A549 (cell line): ENCODE measurements at regions not wholly inside any gene's neighbourhood (a gene's known extent, or its start where the extent isn't known, plus 50 kb on each side); places are given as distances from the start of the nearest gene placed in this dataset.

Experiments used
- ATAC-seq, 2 experiments: fragments of 200-7000 bp in 1 of 2; fragments of >200 bp in 1 of 2; cut with Nextera tagmentation in 1 of 2; cut with Tn5 transposase in 1 of 2; 3 replicates each; pipeline versions ENCODE4 v1.8.0 to v1.9.1; 2018 to 2020; ENCODE audit warnings: mild to moderate bottlenecking in 1 of 2, moderate library complexity in 1 of 2
- CTCF ChIA-PET: fragments of 300-600 bp; sonication (Branson Sonifier 250); formaldehyde crosslinking; extraction: SDS; loops from one replicate; lab custom pipeline; 2021; ENCODE audit warnings: antibody characterized with exemption, inconsistent platforms; lab: Yijun Ruan, JAX
- POLR2A ChIA-PET: fragments of 350-600 bp; formaldehyde crosslinking; extraction: SDS; loops from one replicate; lab custom pipeline; 2021; ENCODE audit warnings: antibody characterized with exemption, inconsistent platforms; lab: Yijun Ruan, JAX
- DNase-seq, 2 experiments: peaks; one replicate each; pipeline versions ENCODE4 v3.0.0 to v3.0.0-alpha.2; 2011 to 2016; ENCODE audit warnings: low read depth in 1 of 2, low spot score in 1 of 2
- FAIRE-seq: peaks from 2 replicates; lab custom pipeline; 2011; peaks lifted over from hg19 to GRCh38; lab: Jason Lieb, UNC
- H3K27ac ChIP-seq, 2 experiments: fragments of >200 bp; sonication (Bioruptor Twin); formaldehyde crosslinking; 3 replicates each; pipeline ENCODE4 v1.5.1; 2016 to 2017
- H3K4me1 ChIP-seq: fragments of >200 bp; sonication (Bioruptor Twin); formaldehyde crosslinking; 3 replicates; pipeline ENCODE4 v1.6.1; 2016
- H3K4me2 ChIP-seq: fragments of >200 bp; sonication (Bioruptor Twin); formaldehyde crosslinking; 3 replicates; pipeline ENCODE4 v1.6.1; 2016
- H3K4me3 ChIP-seq: fragments of >200 bp; sonication (Bioruptor Twin); formaldehyde crosslinking; 3 replicates; pipeline ENCODE4 v1.5.1; 2016
- H3K9me3 ChIP-seq: fragments of >200 bp; sonication (Bioruptor Twin); formaldehyde crosslinking; 3 replicates; pipeline ENCODE4 v1.6.1; 2016
- ATOH8 ChIP-seq: fragments of 250-450 bp; sonication (Bioruptor Pico); IDR thresholded peaks from 2 replicates; pipeline ENCODE4 v1.5.0; 2020; ENCODE audit warnings: low read depth, mild to moderate bottlenecking, moderate library complexity
- BHLHE40 ChIP-seq: IDR thresholded peaks from 2 replicates; pipeline ENCODE4 v1.6.1; 2012; ENCODE audit warnings: low read depth, low read length, inconsistent platforms
- CBX2 ChIP-seq: fragments of 200-600 bp; sonication (generic); IDR thresholded peaks from 2 replicates; pipeline ENCODE4 v1.6.1; 2016; ENCODE audit warnings: low read depth, mild to moderate bottlenecking, borderline replicate concordance
- CBX8 ChIP-seq: fragments of 200-600 bp; sonication (generic); IDR thresholded peaks from 2 replicates; pipeline ENCODE4 v1.6.1; 2016
- CEBPB ChIP-seq, 2 experiments: fragments of >200 bp in 1 of 2; sonication (Bioruptor Twin) in 1 of 2; formaldehyde crosslinking in 1 of 2; IDR thresholded peaks; 2 replicates each; pipeline ENCODE4 v1.6.1; 2012 to 2016
- EHF ChIP-seq: fragments of 250-450 bp; sonication (Bioruptor Pico); IDR thresholded peaks from 2 replicates; pipeline ENCODE4 v1.5.0; 2020; ENCODE audit warnings: mild to moderate bottlenecking
- ESRRA ChIP-seq: fragments of 150-350 bp; IDR thresholded peaks from 2 replicates; pipeline ENCODE4 v1.6.1; 2014; ENCODE audit warnings: mild to moderate bottlenecking, low read length, borderline replicate concordance
- FOSL2 ChIP-seq, 2 experiments: fragments of 450-650 bp in 1 of 2; fragments of >200 bp in 1 of 2; sonication (Bioruptor Twin) in 1 of 2; formaldehyde crosslinking; IDR thresholded peaks; 2 replicates each; pipeline versions ENCODE4 v1.5.0 to v1.6.1; 2016 to 2020; ENCODE audit warnings: mild to moderate bottlenecking in 1 of 2, moderate library complexity in 1 of 2
- FOXS1 ChIP-seq: fragments of 250-450 bp; sonication (Bioruptor Pico); IDR thresholded peaks from 2 replicates; pipeline ENCODE4 v1.5.0; 2020; ENCODE audit warnings: mild to moderate bottlenecking, moderate library complexity
- GATA3 ChIP-seq: IDR thresholded peaks from 2 replicates; pipeline ENCODE4 v1.6.1; 2012; ENCODE audit warnings: borderline replicate concordance
- HMGXB4 ChIP-seq: fragments of 250-450 bp; sonication (Bioruptor Pico); IDR thresholded peaks from 2 replicates; pipeline ENCODE4 v1.5.0; 2021; ENCODE audit warnings: mild to moderate bottlenecking, moderate library complexity, borderline replicate concordance
- HOXA7 ChIP-seq: fragments of 250-450 bp; sonication (Bioruptor Pico); IDR thresholded peaks from 2 replicates; pipeline ENCODE4 v1.5.0; 2020; ENCODE audit warnings: mild to moderate bottlenecking, moderate library complexity
- HOXB13 ChIP-seq: fragments of 250-450 bp; sonication (Bioruptor Pico); IDR thresholded peaks from 2 replicates; pipeline ENCODE4 v1.5.0; 2020; ENCODE audit warnings: low read depth, mild to moderate bottlenecking, moderate library complexity
- JUN ChIP-seq, 2 experiments: fragments of >200 bp; sonication (Bioruptor Twin); formaldehyde crosslinking; IDR thresholded peaks; 2 replicates in 1 of 2; 3 replicates in 1 of 2; pipeline ENCODE4 v1.6.1; 2016 to 2017
- JUNB ChIP-seq: fragments of >200 bp; sonication (Bioruptor Twin); formaldehyde crosslinking; IDR thresholded peaks from 2 replicates; pipeline ENCODE4 v1.6.1; 2016
- KDM1A ChIP-seq: fragments of 200-600 bp; sonication (generic); IDR thresholded peaks from 2 replicates; pipeline ENCODE4 v1.6.1; 2016; ENCODE audit warnings: low read depth, mild to moderate bottlenecking
- MAFK ChIP-seq: fragments of 450-650 bp; IDR thresholded peaks from 2 replicates; pipeline ENCODE4 v1.6.1; 2014; ENCODE audit not compliant: partially characterized antibody
- POLR2A ChIP-seq: IDR thresholded peaks from 2 replicates; pipeline ENCODE4 v1.6.1; 2012; ENCODE audit warnings: mild to moderate bottlenecking, low read length
- POLR2AphosphoS2 ChIP-seq: conservative IDR thresholded peaks from 2 replicates; pipeline ENCODE4 v1.6.1; 2012; ENCODE audit warnings: low read length, improper control_type of control experiment, inconsistent platforms
- RAD21 ChIP-seq, 2 experiments: fragments of >200 bp in 1 of 2; sonication (Bioruptor Twin) in 1 of 2; formaldehyde crosslinking in 1 of 2; IDR thresholded peaks in 1 of 2; conservative IDR thresholded peaks in 1 of 2; 2 replicates in 1 of 2; 3 replicates in 1 of 2; pipeline ENCODE4 v1.6.1; 2012 to 2018; ENCODE audit warnings: inconsistent platforms in 1 of 2
- RARB ChIP-seq: fragments of 250-450 bp; sonication (Bioruptor Pico); IDR thresholded peaks from 2 replicates; pipeline ENCODE4 v1.8.0; 2021; ENCODE audit warnings: mild to moderate bottlenecking, moderate library complexity
- SREBF2 ChIP-seq: fragments of 450-650 bp; IDR thresholded peaks from 2 replicates; pipeline ENCODE4 v1.6.1; 2014; ENCODE audit warnings: mild to moderate bottlenecking, moderate library complexity
- TP53 ChIP-seq: fragments of 250-450 bp; sonication (Bioruptor Pico); IDR thresholded peaks from 2 replicates; pipeline ENCODE4 v1.5.0; 2021; ENCODE audit warnings: mild to moderate bottlenecking, moderate library complexity
- ZNF302 ChIP-seq: fragments of 250-450 bp; sonication (Bioruptor Pico); IDR thresholded peaks from 2 replicates; pipeline ENCODE4 v1.9.0; 2021; ENCODE audit warnings: inconsistent platforms, mild to moderate bottlenecking, moderate library complexity
- ZSCAN20 ChIP-seq: fragments of 250-450 bp; sonication (Bioruptor Pico); IDR thresholded peaks from 2 replicates; pipeline ENCODE4 v1.8.0; 2022; ENCODE audit warnings: mild to moderate bottlenecking, moderate library complexity
- WGBS: methylation state at CpG from one replicate; pipeline ENCODE4 v1.1.6; 2017; ENCODE audit errors: missing lambda C conversion rate; 5-methylcytosine and 5-hydroxymethylcytosine counted together
- TF ChIP-seq, protein P1 (sequence below): IDR thresholded peaks from 2 replicates; pipeline ENCODE4 v1.6.1; 2012
- TF ChIP-seq, protein P2 (sequence below): IDR thresholded peaks from 2 replicates; pipeline ENCODE4 v1.6.1; 2012
- TF ChIP-seq, protein P3 (sequence below): fragments of >200 bp; sonication (Bioruptor Twin); formaldehyde crosslinking; IDR thresholded peaks from 3 replicates; pipeline ENCODE4 v1.6.1; 2016

DNA sequence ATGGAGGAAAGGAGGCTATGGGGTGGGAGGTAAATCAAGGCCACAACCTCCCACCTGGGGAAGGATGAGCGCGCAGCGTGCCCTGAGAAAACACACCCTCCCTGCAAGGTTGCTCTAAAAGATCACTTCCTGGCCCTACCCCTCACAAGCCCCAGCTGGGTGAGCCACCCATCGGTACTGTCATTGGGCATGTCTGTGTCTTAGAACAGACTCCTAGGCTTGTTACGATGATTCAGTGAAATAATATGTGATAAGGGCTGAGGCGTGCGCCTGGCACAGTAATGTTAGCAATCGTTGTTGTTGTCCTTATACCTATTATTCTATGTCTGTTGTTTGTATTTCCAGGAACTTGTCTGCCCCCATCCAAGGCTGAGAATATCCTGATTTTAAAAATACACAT is 175.1 kb downstream of the ZFP36L2 start:
- POLR2A ChIA-PET = interaction anchor here (0.7 to 1.3 kb wide), 2 partner anchors 9 to 175 kb away, joined by 5 to 8 read pairs; partner anchors contain the start of gene ZFP36L2
- peak overlapping the region; percentile 65 to 76 for H3K27ac ChIP-seq
- H3K4me2 ChIP-seq = peak overlapping the region; percentile 52
- 17% methylated on average over 8 of the region's 8 CpGs for WGBS
- H3K9me3 ChIP-seq = no peaks in the 10 kb centered on the region
- DNase-seq (peak; percentile 84 to 90), FAIRE-seq (no peak), ATAC-seq (peak; percentile 82 to 89; a peak in 5 of 6 replicates)
- CTCF ChIA-PET = interaction anchor here (0.6 to 3.7 kb wide), 3 partner anchors 26 to 76 kb away, joined by 3 to 7 read pairs (median 3); no protein-coding TSS in a partner anchor
- H3K4me1 ChIP-seq = peaks cover 36% of the 10 kb centered on the region
- no peak overlapping the region for H3K4me3 ChIP-seq
- TF ChIP-seq, protein P1, sequence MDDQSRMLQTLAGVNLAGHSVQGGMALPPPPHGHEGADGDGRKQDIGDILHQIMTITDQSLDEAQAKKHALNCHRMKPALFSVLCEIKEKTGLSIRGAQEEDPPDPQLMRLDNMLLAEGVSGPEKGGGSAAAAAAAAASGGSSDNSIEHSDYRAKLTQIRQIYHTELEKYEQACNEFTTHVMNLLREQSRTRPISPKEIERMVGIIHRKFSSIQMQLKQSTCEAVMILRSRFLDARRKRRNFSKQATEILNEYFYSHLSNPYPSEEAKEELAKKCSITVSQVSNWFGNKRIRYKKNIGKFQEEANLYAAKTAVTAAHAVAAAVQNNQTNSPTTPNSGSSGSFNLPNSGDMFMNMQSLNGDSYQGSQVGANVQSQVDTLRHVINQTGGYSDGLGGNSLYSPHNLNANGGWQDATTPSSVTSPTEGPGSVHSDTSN = 0 out of 2 replicates have a peak, but pooled peaks have one; percentile 17
- TF ChIP-seq GATA3 (peak; percentile 61; the same call in 1 of the 2 replicates), CEBPB (IDR thresholded peaks at IDR 0.05) (no peak), RAD21 (conservative IDR thresholded peaks at IDR 0.05 in 1 of 2, IDR thresholded peaks at IDR 0.05 in 1 of 2) (peak in 1 of 2 experiments; percentile 35; a peak in 1 of 5 replicates), FOSL2 (IDR thresholded peaks at IDR 0.05) (peak; percentile 65), FOSL2 (CRISPR knock-in tag; IDR thresholded peaks at IDR 0.05) (peak; percentile 65), SREBF2 (no peak), JUNB (peak; percentile 60), BHLHE40 (no peak), MAFK (peak; percentile 30)
- TF ChIP-seq, protein P2, sequence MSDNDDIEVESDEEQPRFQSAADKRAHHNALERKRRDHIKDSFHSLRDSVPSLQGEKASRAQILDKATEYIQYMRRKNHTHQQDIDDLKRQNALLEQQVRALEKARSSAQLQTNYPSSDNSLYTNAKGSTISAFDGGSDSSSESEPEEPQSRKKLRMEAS = peak; percentile 74
- TF ChIP-seq, protein P3, sequence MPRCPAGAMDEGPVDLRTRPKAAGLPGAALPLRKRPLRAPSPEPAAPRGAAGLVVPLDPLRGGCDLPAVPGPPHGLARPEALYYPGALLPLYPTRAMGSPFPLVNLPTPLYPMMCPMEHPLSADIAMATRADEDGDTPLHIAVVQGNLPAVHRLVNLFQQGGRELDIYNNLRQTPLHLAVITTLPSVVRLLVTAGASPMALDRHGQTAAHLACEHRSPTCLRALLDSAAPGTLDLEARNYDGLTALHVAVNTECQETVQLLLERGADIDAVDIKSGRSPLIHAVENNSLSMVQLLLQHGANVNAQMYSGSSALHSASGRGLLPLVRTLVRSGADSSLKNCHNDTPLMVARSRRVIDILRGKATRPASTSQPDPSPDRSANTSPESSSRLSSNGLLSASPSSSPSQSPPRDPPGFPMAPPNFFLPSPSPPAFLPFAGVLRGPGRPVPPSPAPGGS = 0 out of 3 replicates have a peak, but pooled peaks have one; percentile 17

GRCh38 chr2:43050866-43051265 is 175.5 kb downstream of the ZFP36L2 start:
- H3K4me3 ChIP-seq = no peak overlapping the region
- FAIRE-seq = no peak
- H3K9me3 ChIP-seq = no peaks in the 10 kb centered on the region
- WGBS = 85% methylated on average over 5 of the region's 5 CpGs
- H3K4me1 ChIP-seq = peaks cover 38% of the 10 kb centered on the region
- POLR2A ChIA-PET = interaction anchor here (0.7 to 1.3 kb wide), 2 partner anchors 9 to 176 kb away, joined by 5 to 8 read pairs; partner anchors contain the start of gene ZFP36L2
- peak overlapping the region; percentile 65 to 76 for H3K27ac ChIP-seq
- H3K4me2 ChIP-seq = peak overlapping the region; percentile 52
- CTCF ChIA-PET = interaction anchor here (1.2 to 3.7 kb wide), 3 partner anchors 27 to 77 kb away, joined by 3 to 7 read pairs (median 5); no protein-coding TSS in a partner anchor
- DNase-seq = no peak
- ATAC-seq = peak in 1 of 2 experiments; percentile 16; a peak in 2 of 6 replicates
- no peak for TF ChIP-seq ZNF302 (CRISPR knock-in tag)
- TF ChIP-seq ATOH8 (CRISPR knock-in tag) = no peak
- no peak for TF ChIP-seq KDM1A
- no peak for TF ChIP-seq POLR2A
- TF ChIP-seq CBX2 = no peak
- TF ChIP-seq ESRRA = no peak
- TF ChIP-seq BHLHE40 = no peak
- no peak for TF ChIP-seq ZSCAN20 (CRISPR knock-in tag)
- TF ChIP-seq HOXB13 (CRISPR knock-in tag) = no peak
- no peak for TF ChIP-seq HOXA7
- TF ChIP-seq SREBF2 = no peak
- no peak for TF ChIP-seq RARB (CRISPR knock-in tag)
- no peak for TF ChIP-seq JUN (IDR thresholded peaks at IDR 0.05)
- TF ChIP-seq POLR2AphosphoS2 = no peak
- no peak for TF ChIP-seq FOXS1 (CRISPR knock-in tag)
- TF ChIP-seq HMGXB4 (CRISPR knock-in tag) = no peak
- TF ChIP-seq EHF (CRISPR knock-in tag) = no peak
- TF ChIP-seq TP53 (CRISPR knock-in tag) = no peak
- no peak for TF ChIP-seq CBX8
